SK-N-SH treated with all-trans-retinoic acid at 6 μM for 48 hours (cell line): ENCODE measurements at regions not wholly inside any gene's neighbourhood (a gene's known extent, or its start where the extent isn't known, plus 50 kb on each side); places are given as distances from the start of the nearest gene placed in this dataset.
A peak's percentile ranks its signal among the peaks of the same experiment; 100 is the strongest.

Experiments
- ATAC-seq: fragments of 200-7000 bp; cut with Tn5 transposase; 3 replicates; pipeline ENCODE4 v1.9.1; 2020; ENCODE audit warnings: mild to moderate bottlenecking, moderate library complexity
- ARNTL ChIP-seq: fragments of 450-650 bp; formaldehyde crosslinking; IDR thresholded peaks from 2 replicates; pipeline ENCODE4 v1.5.0; 2020; ENCODE audit warnings: low read depth, mild to moderate bottlenecking, moderate library complexity, borderline replicate concordance
- BACH2 ChIP-seq: fragments of 250-450 bp; sonication (Bioruptor Pico); IDR thresholded peaks from 2 replicates; pipeline ENCODE4 v1.9.0; 2021; ENCODE audit warnings: mild to moderate bottlenecking, borderline replicate concordance
- CSDC2 ChIP-seq: fragments of 250-450 bp; sonication (Bioruptor Pico); IDR thresholded peaks from 2 replicates; pipeline ENCODE4 v1.5.0; 2020; ENCODE audit warnings: mild to moderate bottlenecking, moderate library complexity
- ESRRG ChIP-seq: fragments of 250-450 bp; sonication (Bioruptor Pico); IDR thresholded peaks from 2 replicates; pipeline ENCODE4 v1.6.1; 2021; ENCODE audit warnings: mild to moderate bottlenecking
- GLIS3 ChIP-seq: fragments of 250-450 bp; sonication (Bioruptor Pico); IDR thresholded peaks from 2 replicates; pipeline ENCODE4 v1.5.0; 2020; ENCODE audit warnings: mild to moderate bottlenecking, moderate library complexity
- ISL1 ChIP-seq: fragments of 250-450 bp; sonication (Bioruptor Pico); IDR thresholded peaks from 2 replicates; pipeline ENCODE4 v2.1.2; 2022; ENCODE audit warnings: mild to moderate bottlenecking, moderate library complexity
- OSR1 ChIP-seq: fragments of 250-450 bp; sonication (Bioruptor Pico); IDR thresholded peaks from 2 replicates; pipeline ENCODE4 v1.8.0; 2022; ENCODE audit warnings: moderate library complexity, mild to moderate bottlenecking, inconsistent platforms
- PPARA ChIP-seq: fragments of 250-450 bp; sonication (Bioruptor Pico); IDR thresholded peaks from 2 replicates; pipeline ENCODE4 v1.5.0; 2020; ENCODE audit warnings: mild to moderate bottlenecking, borderline replicate concordance
- RARB ChIP-seq: fragments of 250-450 bp; sonication (Bioruptor Pico); IDR thresholded peaks from 2 replicates; pipeline ENCODE4 v1.8.0; 2021; ENCODE audit warnings: mild to moderate bottlenecking, moderate library complexity
- SNAI2 ChIP-seq: fragments of 250-450 bp; sonication (Bioruptor Pico); IDR thresholded peaks from 2 replicates; pipeline ENCODE4 v1.5.0; 2020; ENCODE audit warnings: mild to moderate bottlenecking, moderate library complexity
- TCF4 ChIP-seq: fragments of 250-450 bp; sonication (Bioruptor Pico); IDR thresholded peaks from 2 replicates; pipeline ENCODE4 v1.8.0; 2021; ENCODE audit warnings: mild to moderate bottlenecking, moderate library complexity, borderline replicate concordance
- TOX ChIP-seq: fragments of 250-450 bp; sonication (Bioruptor Pico); IDR thresholded peaks from 2 replicates; pipeline ENCODE4 v1.8.0; 2021; ENCODE audit warnings: mild to moderate bottlenecking, moderate library complexity, borderline replicate concordance
- ZC3H10 ChIP-seq: fragments of 250-450 bp; sonication (Bioruptor Pico); IDR thresholded peaks from 2 replicates; pipeline ENCODE4 v1.5.1; 2021; ENCODE audit warnings: mild to moderate bottlenecking, moderate library complexity
- ZFP3 ChIP-seq: fragments of 250-450 bp; sonication (Bioruptor Pico); IDR thresholded peaks from 2 replicates; pipeline ENCODE4 v1.5.0; 2020; ENCODE audit warnings: mild to moderate bottlenecking, moderate library complexity
- ZFP30 ChIP-seq: fragments of 450-650 bp; formaldehyde crosslinking; IDR thresholded peaks from 2 replicates; pipeline ENCODE4 v1.5.0; 2022; ENCODE audit warnings: mild to moderate bottlenecking, moderate library complexity
- ZNF565 ChIP-seq: fragments of 450-650 bp; formaldehyde crosslinking; conservative IDR thresholded peaks from 2 replicates; pipeline ENCODE4 v1.5.0; 2020; ENCODE audit warnings: low read depth, mild to moderate bottlenecking, moderate library complexity
- ZNF70 ChIP-seq: fragments of 450-650 bp; formaldehyde crosslinking; IDR thresholded peaks from 2 replicates; pipeline ENCODE4 v1.5.0; 2020; ENCODE audit warnings: mild to moderate bottlenecking, moderate library complexity
- ZNF8 ChIP-seq: fragments of 450-650 bp; formaldehyde crosslinking; IDR thresholded peaks from 2 replicates; pipeline ENCODE4 v1.5.0; 2020; ENCODE audit warnings: mild to moderate bottlenecking, moderate library complexity
- TF ChIP-seq, protein P1 (sequence below): fragments of 250-450 bp; sonication (Bioruptor Pico); IDR thresholded peaks from 2 replicates; pipeline ENCODE4 v1.8.0; 2021; ENCODE audit warnings: low read depth, mild to moderate bottlenecking, moderate library complexity, borderline replicate concordance
- TF ChIP-seq, protein P2 (sequence below): fragments of 250-450 bp; sonication (Bioruptor Pico); IDR thresholded peaks from 2 replicates; pipeline ENCODE4 v1.5.0; 2020; ENCODE audit warnings: mild to moderate bottlenecking, moderate library complexity
- TF ChIP-seq, protein P3 (sequence below): fragments of 250-450 bp; sonication (Bioruptor Pico); IDR thresholded peaks from 2 replicates; pipeline ENCODE4 v1.5.1; 2020; ENCODE audit warnings: low read depth, mild to moderate bottlenecking, moderate library complexity
- TF ChIP-seq, protein P4 (sequence below): fragments of 250-450 bp; sonication (Bioruptor Pico); IDR thresholded peaks from 2 replicates; pipeline ENCODE4 v1.8.0; 2020; ENCODE audit warnings: mild to moderate bottlenecking, moderate library complexity, borderline replicate concordance

DNA sequence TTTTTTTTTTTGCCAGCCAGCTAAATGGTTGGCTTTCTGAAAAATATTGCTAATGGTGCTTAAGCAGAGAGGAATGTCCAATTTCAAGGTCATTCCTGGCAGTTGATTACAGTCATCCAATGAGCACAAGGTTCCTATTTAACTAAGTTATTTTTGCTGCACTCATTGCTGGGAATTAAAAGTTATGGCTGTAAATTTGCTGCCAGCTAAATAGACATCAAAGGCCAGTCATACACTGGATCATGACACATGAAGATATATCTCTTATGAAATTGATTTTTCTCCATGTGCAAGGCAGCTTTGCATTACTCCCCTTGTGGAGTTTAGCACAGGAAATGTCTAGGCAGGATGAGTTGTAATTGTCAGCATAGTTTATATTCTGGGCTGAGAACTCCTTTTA is 1898.4 kb upstream of the CELF4 start (continued):
- TF ChIP-seq ZNF70 (no peak), TCF4 (CRISPR knock-in tag) (peak; percentile 66), CSDC2 (CRISPR knock-in tag) (no peak; the same call in 1 of the 2 replicates), ZNF565 (CRISPR knock-in tag) (no peak), PPARA (no peak)

DNA sequence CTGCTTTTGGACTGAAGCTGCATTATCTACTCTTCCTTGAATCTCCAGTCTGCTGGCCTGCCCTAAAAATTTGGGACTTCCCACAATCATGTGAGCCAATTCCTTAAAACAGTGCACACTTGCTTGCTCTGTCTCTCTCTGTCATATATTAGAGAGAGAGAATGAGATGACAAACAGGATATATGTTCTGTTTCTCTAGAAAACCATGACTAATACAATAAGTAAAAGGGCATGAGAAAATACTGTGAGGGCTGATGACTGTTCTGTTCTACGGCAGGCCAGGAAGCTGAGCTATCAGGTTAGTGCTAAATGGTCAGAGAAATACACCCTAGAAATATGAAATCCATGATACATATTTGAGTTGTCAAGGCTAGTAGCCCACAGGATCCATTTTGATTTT is 1896.8 kb upstream of the CELF4 start:
- ATAC-seq: no peak
- TF ChIP-seq ZFP3 (CRISPR knock-in tag) (no peak), BACH2 (CRISPR knock-in tag) (no peak), OSR1 (no peak), ARNTL (no peak), RARB (no peak), ZNF70 (no peak), PPARA (no peak), ZFP30 (CRISPR knock-in tag) (no peak), ZC3H10 (CRISPR knock-in tag) (no peak), ESRRG (CRISPR knock-in tag) (no peak), ZNF8 (no peak), GLIS3 (no peak), CSDC2 (CRISPR knock-in tag) (no peak), TOX (CRISPR knock-in tag) (no peak), SNAI2 (CRISPR knock-in tag) (no peak), ISL1 (CRISPR knock-in tag) (no peak), ZNF565 (CRISPR knock-in tag) (no peak)
- TF ChIP-seq, protein P1, sequence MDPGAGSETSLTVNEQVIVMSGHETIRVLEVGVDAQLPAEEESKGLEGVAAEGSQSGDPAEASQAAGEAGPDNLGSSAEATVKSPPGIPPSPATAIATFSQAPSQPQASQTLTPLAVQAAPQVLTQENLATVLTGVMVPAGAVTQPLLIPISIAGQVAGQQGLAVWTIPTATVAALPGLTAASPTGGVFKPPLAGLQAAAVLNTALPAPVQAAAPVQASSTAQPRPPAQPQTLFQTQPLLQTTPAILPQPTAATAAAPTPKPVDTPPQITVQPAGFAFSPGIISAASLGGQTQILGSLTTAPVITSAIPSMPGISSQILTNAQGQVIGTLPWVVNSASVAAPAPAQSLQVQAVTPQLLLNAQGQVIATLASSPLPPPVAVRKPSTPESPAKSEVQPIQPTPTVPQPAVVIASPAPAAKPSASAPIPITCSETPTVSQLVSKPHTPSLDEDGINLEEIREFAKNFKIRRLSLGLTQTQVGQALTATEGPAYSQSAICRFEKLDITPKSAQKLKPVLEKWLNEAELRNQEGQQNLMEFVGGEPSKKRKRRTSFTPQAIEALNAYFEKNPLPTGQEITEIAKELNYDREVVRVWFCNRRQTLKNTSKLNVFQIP (CRISPR knock-in tag): no peak
- TF ChIP-seq, protein P2, sequence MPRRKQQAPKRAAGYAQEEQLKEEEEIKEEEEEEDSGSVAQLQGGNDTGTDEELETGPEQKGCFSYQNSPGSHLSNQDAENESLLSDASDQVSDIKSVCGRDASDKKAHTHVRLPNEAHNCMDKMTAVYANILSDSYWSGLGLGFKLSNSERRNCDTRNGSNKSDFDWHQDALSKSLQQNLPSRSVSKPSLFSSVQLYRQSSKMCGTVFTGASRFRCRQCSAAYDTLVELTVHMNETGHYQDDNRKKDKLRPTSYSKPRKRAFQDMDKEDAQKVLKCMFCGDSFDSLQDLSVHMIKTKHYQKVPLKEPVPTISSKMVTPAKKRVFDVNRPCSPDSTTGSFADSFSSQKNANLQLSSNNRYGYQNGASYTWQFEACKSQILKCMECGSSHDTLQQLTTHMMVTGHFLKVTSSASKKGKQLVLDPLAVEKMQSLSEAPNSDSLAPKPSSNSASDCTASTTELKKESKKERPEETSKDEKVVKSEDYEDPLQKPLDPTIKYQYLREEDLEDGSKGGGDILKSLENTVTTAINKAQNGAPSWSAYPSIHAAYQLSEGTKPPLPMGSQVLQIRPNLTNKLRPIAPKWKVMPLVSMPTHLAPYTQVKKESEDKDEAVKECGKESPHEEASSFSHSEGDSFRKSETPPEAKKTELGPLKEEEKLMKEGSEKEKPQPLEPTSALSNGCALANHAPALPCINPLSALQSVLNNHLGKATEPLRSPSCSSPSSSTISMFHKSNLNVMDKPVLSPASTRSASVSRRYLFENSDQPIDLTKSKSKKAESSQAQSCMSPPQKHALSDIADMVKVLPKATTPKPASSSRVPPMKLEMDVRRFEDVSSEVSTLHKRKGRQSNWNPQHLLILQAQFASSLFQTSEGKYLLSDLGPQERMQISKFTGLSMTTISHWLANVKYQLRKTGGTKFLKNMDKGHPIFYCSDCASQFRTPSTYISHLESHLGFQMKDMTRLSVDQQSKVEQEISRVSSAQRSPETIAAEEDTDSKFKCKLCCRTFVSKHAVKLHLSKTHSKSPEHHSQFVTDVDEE (CRISPR knock-in tag): no peak
- TF ChIP-seq, protein P3, sequence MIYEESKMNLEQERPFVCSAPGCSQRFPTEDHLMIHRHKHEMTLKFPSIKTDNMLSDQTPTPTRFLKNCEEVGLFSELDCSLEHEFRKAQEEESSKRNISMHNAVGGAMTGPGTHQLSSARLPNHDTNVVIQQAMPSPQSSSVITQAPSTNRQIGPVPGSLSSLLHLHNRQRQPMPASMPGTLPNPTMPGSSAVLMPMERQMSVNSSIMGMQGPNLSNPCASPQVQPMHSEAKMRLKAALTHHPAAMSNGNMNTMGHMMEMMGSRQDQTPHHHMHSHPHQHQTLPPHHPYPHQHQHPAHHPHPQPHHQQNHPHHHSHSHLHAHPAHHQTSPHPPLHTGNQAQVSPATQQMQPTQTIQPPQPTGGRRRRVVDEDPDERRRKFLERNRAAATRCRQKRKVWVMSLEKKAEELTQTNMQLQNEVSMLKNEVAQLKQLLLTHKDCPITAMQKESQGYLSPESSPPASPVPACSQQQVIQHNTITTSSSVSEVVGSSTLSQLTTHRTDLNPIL (CRISPR knock-in tag): no peak

GRCh38 chr18:39460136-39460535 is 1894.5 kb upstream of the CELF4 start:
- no peak for ATAC-seq
- TF ChIP-seq ISL1 (CRISPR knock-in tag) (no peak), ZFP3 (CRISPR knock-in tag) (no peak), TOX (CRISPR knock-in tag) (no peak), CSDC2 (CRISPR knock-in tag) (no peak), ARNTL (no peak), ZFP30 (CRISPR knock-in tag) (no peak), SNAI2 (CRISPR knock-in tag) (no peak), GLIS3 (no peak)
- TF ChIP-seq, protein P1 (CRISPR knock-in tag): no peak
- TF ChIP-seq, protein P4, sequence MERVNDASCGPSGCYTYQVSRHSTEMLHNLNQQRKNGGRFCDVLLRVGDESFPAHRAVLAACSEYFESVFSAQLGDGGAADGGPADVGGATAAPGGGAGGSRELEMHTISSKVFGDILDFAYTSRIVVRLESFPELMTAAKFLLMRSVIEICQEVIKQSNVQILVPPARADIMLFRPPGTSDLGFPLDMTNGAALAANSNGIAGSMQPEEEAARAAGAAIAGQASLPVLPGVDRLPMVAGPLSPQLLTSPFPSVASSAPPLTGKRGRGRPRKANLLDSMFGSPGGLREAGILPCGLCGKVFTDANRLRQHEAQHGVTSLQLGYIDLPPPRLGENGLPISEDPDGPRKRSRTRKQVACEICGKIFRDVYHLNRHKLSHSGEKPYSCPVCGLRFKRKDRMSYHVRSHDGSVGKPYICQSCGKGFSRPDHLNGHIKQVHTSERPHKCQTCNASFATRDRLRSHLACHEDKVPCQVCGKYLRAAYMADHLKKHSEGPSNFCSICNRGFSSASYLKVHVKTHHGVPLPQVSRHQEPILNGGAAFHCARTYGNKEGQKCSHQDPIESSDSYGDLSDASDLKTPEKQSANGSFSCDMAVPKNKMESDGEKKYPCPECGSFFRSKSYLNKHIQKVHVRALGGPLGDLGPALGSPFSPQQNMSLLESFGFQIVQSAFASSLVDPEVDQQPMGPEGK (CRISPR knock-in tag): no peak
- TF ChIP-seq, protein P3 (CRISPR knock-in tag): no peak
